ENCODE measurements at regions not wholly inside any gene's neighbourhood (a gene's known extent, or its start where the extent isn't known, plus 50 kb on each side); places are given as distances from the start of the nearest gene placed in this dataset.

DNA sequence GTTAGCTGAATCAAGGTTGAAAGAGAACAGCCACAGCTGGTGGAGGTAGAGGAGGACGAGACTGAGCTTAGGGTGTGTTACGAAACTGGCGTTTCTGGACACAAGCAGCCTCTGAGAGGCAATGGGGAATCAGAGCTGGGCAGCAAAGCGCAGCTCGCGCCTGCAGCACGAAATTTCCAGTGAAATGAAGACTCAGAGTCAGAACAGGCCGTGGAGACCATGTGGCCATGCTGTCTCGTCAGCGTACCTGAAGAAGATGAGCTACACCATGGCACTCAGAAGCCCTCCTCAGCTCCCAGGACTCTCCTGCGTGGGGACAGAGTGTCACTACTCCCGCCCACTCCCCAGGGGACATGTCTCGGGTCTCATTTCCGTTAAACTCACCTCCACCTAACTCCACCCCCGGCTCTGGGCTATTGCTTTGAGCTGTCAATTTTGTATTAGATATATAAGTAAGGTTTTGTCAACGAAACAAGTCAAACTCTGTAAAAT is 256.9 kb downstream of the ERMARD start:
- no peak for DNase-seq (ENCODE audit: low read depth)
- TF ChIP-seq, protein P1, sequence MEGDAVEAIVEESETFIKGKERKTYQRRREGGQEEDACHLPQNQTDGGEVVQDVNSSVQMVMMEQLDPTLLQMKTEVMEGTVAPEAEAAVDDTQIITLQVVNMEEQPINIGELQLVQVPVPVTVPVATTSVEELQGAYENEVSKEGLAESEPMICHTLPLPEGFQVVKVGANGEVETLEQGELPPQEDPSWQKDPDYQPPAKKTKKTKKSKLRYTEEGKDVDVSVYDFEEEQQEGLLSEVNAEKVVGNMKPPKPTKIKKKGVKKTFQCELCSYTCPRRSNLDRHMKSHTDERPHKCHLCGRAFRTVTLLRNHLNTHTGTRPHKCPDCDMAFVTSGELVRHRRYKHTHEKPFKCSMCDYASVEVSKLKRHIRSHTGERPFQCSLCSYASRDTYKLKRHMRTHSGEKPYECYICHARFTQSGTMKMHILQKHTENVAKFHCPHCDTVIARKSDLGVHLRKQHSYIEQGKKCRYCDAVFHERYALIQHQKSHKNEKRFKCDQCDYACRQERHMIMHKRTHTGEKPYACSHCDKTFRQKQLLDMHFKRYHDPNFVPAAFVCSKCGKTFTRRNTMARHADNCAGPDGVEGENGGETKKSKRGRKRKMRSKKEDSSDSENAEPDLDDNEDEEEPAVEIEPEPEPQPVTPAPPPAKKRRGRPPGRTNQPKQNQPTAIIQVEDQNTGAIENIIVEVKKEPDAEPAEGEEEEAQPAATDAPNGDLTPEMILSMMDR (IDR thresholded peaks at IDR 0.05; ENCODE audit: low read length, missing control alignments), result no peak
- no peak overlapping the region for H3K4me3 ChIP-seq (replicated peaks; ENCODE audit: low read depth, low read length)

DNA sequence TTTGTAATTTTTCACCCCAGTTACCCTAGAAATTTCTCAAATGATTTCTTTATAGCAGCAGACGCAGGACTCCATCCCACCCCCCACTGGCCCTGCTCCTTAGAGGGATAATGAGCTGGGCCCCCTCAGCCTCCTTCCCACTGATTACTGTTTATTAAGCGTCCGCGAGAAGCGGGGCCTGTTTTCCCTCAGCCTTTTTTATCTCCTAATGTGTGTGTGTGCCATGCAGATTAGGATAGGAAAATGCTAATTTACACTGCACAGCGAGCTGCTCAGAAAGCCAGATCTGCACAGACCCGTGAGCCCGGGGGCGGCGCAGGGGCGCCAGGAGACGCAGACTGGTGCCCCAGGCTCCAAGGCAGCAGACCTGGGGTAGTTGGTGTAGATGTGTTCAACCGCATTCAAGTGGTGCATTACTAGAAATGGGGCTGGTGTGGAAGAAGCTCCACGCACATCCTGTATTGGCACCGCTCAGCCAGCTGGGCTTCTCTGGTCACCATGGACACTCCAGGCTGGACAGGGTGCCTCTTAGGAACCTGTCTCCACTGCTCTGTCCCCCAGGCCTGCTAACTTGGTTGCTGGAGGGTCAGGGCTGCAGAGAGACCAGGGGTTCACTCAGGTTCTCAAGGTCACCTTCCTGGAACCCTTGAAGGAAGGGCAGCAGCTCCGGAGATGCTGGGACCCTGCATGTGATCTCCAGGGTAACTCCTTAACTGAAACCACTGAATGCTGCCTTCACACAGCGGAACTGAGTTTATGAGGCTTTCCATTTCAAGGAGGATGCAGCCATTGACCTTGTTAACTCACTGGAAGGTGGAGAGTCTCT is 256.3 kb downstream of the ERMARD start:
- no peak overlapping the region for H3K4me3 ChIP-seq (replicated peaks; ENCODE audit: low read depth, low read length)
- TF ChIP-seq, protein P1 (IDR thresholded peaks at IDR 0.05; ENCODE audit: low read length, missing control alignments), result no peak
- no peak for DNase-seq (ENCODE audit: low read depth)

DNA sequence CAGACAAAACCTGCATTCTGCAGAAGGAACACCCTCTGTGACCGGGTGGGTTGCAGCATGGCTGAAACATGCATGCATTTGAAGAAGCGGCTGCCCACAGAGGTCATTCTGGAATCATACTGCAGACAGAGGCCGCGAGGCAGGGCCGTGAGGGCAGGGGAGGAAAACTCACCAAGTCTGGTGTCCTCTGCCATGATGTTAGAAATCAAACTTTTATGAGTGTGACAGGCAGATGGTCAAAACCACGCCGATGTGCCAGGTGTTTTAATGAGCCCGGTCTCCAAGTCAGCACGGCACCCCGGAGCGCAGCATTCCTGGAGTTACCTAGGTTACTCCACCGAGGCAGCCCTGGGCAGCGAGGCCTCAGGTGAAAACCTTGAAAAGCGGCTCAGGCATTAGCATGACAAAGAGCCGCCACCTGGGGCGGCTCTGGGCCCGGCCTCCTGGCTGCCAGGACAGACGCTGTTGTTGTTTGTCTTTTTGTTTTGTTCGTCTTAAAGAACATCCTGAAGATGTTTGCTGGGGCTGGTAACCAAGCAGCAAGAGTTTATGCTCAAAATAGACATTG is 255.6 kb downstream of the ERMARD start:
- no peak overlapping the region for H3K4me3 ChIP-seq (replicated peaks; ENCODE audit: low read depth, low read length)
- no peak for DNase-seq (ENCODE audit: low read depth)
- TF ChIP-seq, protein P1 (IDR thresholded peaks at IDR 0.05; ENCODE audit: low read length, missing control alignments), result no peak

DNA sequence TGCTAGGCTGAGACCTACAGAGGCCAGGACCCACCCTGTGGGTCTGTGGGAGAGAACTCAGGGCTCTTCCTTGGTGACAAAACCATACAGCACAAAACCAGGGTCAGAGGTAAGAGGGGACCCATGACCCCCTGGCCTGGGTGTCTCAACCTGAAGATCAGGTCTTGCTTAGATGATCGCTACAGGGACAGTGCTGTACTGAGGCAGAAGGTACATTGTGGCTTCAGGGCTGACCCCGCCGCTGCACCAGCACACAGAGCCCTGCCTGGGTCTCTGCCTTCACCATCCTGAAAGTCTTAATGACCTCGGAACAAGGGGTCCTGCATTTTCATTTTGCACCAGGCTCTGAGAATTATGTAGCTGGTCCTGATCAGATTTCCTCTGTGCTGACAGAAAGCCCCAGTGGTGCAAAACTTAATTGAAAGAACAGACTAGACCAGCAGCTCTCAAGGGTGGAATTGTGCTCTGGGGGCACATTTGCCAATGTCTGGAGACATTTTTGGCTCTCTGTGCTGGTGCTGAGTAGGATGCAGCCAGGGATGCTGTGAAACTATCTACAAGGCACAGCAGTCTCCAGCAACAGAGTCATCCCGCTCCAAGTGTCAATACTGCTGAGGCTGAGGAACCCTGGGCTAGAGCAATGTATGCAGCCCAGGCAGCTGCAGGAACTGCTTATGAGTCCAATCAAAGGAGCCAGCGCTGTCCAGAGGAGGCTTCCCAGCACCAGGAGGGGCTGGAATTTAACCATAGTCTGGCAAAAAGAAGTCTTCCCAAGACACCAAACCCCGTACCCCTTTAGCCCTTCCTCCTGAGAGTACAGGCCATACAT is 254.9 kb downstream of the ERMARD start:
- no peak for DNase-seq (ENCODE audit: low read depth)
- TF ChIP-seq, protein P1 (IDR thresholded peaks at IDR 0.05; ENCODE audit: low read length, missing control alignments), result no peak

DNA sequence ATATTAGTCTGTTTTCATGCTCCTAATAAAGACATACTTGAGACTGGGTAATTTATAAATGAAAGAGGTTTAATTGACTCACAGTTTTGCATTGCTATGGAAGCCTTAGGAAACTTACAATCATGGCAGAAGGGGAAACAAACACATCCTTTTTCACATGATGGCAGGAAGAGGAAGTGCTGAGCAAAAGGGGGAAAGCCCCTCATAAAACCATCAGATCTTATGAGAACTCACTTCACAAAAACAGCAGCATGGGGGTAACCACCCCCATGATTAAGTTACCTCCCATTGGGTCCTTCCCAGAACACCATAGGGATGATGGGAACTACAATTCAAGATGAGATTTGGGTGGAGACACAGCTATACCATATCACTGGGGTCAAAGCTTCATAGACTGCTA is 254.2 kb downstream of the ERMARD start:
- TF ChIP-seq, protein P1 (IDR thresholded peaks at IDR 0.05; ENCODE audit: low read length, missing control alignments), result no peak
- no peak overlapping the region for H3K4me3 ChIP-seq (replicated peaks; ENCODE audit: low read depth, low read length)
- no peak for DNase-seq (ENCODE audit: low read depth)

More for the DNA sequence above, 254.9 kb downstream of the ERMARD start:
- no peak overlapping the region for H3K4me3 ChIP-seq (replicated peaks; ENCODE audit: low read depth, low read length)

DNA sequence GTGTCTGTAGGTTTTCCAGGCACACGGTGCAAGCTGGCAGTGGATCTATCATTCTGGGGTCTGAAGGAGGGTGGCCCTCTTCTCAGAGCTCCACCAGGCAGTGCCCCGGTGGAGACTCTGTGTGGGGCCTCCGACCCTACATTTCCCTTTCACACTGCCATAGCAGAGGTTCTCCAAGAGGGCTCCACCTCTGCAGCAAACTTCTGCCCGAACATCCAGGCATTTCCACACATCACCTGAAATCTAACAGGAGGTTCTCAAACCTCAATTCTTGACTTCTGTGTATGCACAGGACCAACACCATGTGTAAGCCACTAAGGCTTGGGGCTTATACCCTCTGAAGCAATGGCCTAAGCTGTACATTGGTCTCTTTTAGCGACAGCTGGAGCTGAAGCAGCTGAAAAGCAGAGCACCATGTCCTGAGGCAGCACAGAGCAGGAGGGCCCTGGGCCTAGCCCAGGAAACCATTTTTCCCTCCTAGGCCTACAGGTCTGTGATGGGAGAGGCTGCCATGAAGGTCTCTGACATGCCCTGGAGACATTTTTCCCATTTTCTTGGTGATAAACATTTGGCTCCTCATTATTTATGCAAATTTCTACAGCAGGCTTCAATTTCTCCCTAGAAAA is 253.3 kb downstream of the ERMARD start:
- DNase-seq (ENCODE audit: low read depth), result no peak
- H3K4me3 ChIP-seq (replicated peaks; ENCODE audit: low read depth, low read length), result no peak overlapping the region
- TF ChIP-seq, protein P1 (IDR thresholded peaks at IDR 0.05; ENCODE audit: low read length, missing control alignments), result no peak

All from fibroblast of pulmonary artery (primary cell).